ENCODE measurements at regions not wholly inside any gene's neighbourhood (a gene's known extent, or its start where the extent isn't known, plus 50 kb on each side); places are given as distances from the start of the nearest gene placed in this dataset.
"Not testable (repeated sequence)": the region's sequence is repeated elsewhere in the genome, so short reads cannot be mapped to it uniquely, and the experiment has no call there.

GRCh38 chr1:232313876-232314275, 316.1 kb downstream of the SIPA1L2 start:
- not testable (repeated sequence) for H3K4me1 Mint-ChIP-seq; DNase-seq; H3K36me3 Mint-ChIP-seq (ENCODE audit: low read depth); H3K27me3 Mint-ChIP-seq; H3K27ac Mint-ChIP-seq; ATAC-seq; H3K4me3 Mint-ChIP-seq; H3K9me3 ChIP-seq (ENCODE audit: control insufficient read depth, low read length, poor library complexity, severe bottlenecking)

- no peak for DNase-seq
- no peaks in the 10 kb centered on the region for H3K4me1 Mint-ChIP-seq
Measured at GRCh38 chr1:232310541-232310940, 319.4 kb downstream of the SIPA1L2 start.

GRCh38 chr1:232308616-232309015, 321.3 kb downstream of the SIPA1L2 start:
- H3K27ac Mint-ChIP-seq, result no peak overlapping the region
- no peaks in the 10 kb centered on the region for H3K9me3 ChIP-seq (ENCODE audit: control insufficient read depth, low read length, poor library complexity, severe bottlenecking)
- H3K4me1 Mint-ChIP-seq, result no peaks in the 10 kb centered on the region
- H3K4me3 Mint-ChIP-seq, result no peak overlapping the region
- H3K27me3 Mint-ChIP-seq, result peaks cover 11% of the 10 kb centered on the region
- DNase-seq (no peak), ATAC-seq (no peak)
- H3K36me3 Mint-ChIP-seq (ENCODE audit: low read depth), result no peaks in the 10 kb centered on the region

More at GRCh38 chr1:232310541-232310940, 319.4 kb downstream of the SIPA1L2 start:
- H3K9me3 ChIP-seq (ENCODE audit: control insufficient read depth, low read length, poor library complexity, severe bottlenecking), result no peaks in the 10 kb centered on the region
- H3K27me3 Mint-ChIP-seq, result peaks cover 6% of the 10 kb centered on the region
- ATAC-seq, result no peak
- H3K36me3 Mint-ChIP-seq (ENCODE audit: low read depth), result no peaks in the 10 kb centered on the region
- H3K27ac Mint-ChIP-seq, result no peak overlapping the region
- H3K4me3 Mint-ChIP-seq, result no peak overlapping the region

- H3K36me3 Mint-ChIP-seq (ENCODE audit: low read depth), result no peaks in the 10 kb centered on the region
- no peaks in the 10 kb centered on the region for H3K4me1 Mint-ChIP-seq
- ATAC-seq (no peak), DNase-seq (no peak)
- no peaks in the 10 kb centered on the region for H3K9me3 ChIP-seq (ENCODE audit: control insufficient read depth, low read length, poor library complexity, severe bottlenecking)
- H3K27ac Mint-ChIP-seq, result no peak overlapping the region
- peaks cover 13% of the 10 kb centered on the region for H3K27me3 Mint-ChIP-seq
- no peak overlapping the region for H3K4me3 Mint-ChIP-seq
Measured at GRCh38 chr1:232307296-232308017, 322.5 kb downstream of the SIPA1L2 start.

- DNase-seq, result no peak
- no peak for ATAC-seq
- Mint-ChIP-seq H3K27me3 (peaks cover 18% of the 10 kb centered on the region), H3K27ac (no peak overlapping the region), H3K4me3 (no peak overlapping the region), H3K36me3 (ENCODE audit: low read depth) (no peaks in the 10 kb centered on the region), H3K4me1 (no peaks in the 10 kb centered on the region)
- H3K9me3 ChIP-seq (ENCODE audit: control insufficient read depth, low read length, poor library complexity, severe bottlenecking), result no peaks in the 10 kb centered on the region
Measured at GRCh38 chr1:232306269-232306961, 323.5 kb downstream of the SIPA1L2 start.

GRCh38 chr1:232305050-232305449, 324.9 kb downstream of the SIPA1L2 start:
- ATAC-seq (no peak), DNase-seq (no peak)
- no peaks in the 10 kb centered on the region for H3K4me1 Mint-ChIP-seq
- no peaks in the 10 kb centered on the region for H3K9me3 ChIP-seq (ENCODE audit: control insufficient read depth, low read length, poor library complexity, severe bottlenecking)
- H3K27ac Mint-ChIP-seq, result no peak overlapping the region
- no peak overlapping the region for H3K4me3 Mint-ChIP-seq
- H3K36me3 Mint-ChIP-seq (ENCODE audit: low read depth), result no peaks in the 10 kb centered on the region
- peaks cover 18% of the 10 kb centered on the region for H3K27me3 Mint-ChIP-seq

- Mint-ChIP-seq H3K36me3 (ENCODE audit: low read depth) (no peaks in the 10 kb centered on the region), H3K27ac (no peak overlapping the region), H3K27me3 (peaks cover 24% of the 10 kb centered on the region), H3K4me3 (no peak overlapping the region), H3K4me1 (no peaks in the 10 kb centered on the region)
- ATAC-seq (no peak), DNase-seq (no peak)
- no peaks in the 10 kb centered on the region for H3K9me3 ChIP-seq (ENCODE audit: control insufficient read depth, low read length, poor library complexity, severe bottlenecking)
Measured at GRCh38 chr1:232303222-232303620, 326.7 kb downstream of the SIPA1L2 start.

GRCh38 chr1:232302376-232303221, 327.3 kb downstream of the SIPA1L2 start:
- DNase-seq (no peak), ATAC-seq (no peak)
- Mint-ChIP-seq H3K27me3 (peaks cover 24% of the 10 kb centered on the region), H3K36me3 (ENCODE audit: low read depth) (no peaks in the 10 kb centered on the region), H3K4me1 (no peaks in the 10 kb centered on the region), H3K27ac (no peak overlapping the region), H3K4me3 (no peak overlapping the region)
- no peaks in the 10 kb centered on the region for H3K9me3 ChIP-seq (ENCODE audit: control insufficient read depth, low read length, poor library complexity, severe bottlenecking)

- Mint-ChIP-seq H3K4me3 (no peak overlapping the region), H3K27me3 (peaks cover 29% of the 10 kb centered on the region), H3K4me1 (no peaks in the 10 kb centered on the region), H3K36me3 (ENCODE audit: low read depth) (no peaks in the 10 kb centered on the region), H3K27ac (no peak overlapping the region)
- no peak for DNase-seq
- no peak for ATAC-seq
- H3K9me3 ChIP-seq (ENCODE audit: control insufficient read depth, low read length, poor library complexity, severe bottlenecking), result no peaks in the 10 kb centered on the region
Measured at GRCh38 chr1:232301246-232301645, 328.7 kb downstream of the SIPA1L2 start.

GRCh38 chr1:232300466-232300865, 329.5 kb downstream of the SIPA1L2 start:
- Mint-ChIP-seq H3K27me3 (peaks cover 35% of the 10 kb centered on the region), H3K27ac (no peak overlapping the region), H3K4me1 (no peaks in the 10 kb centered on the region), H3K4me3 (no peak overlapping the region), H3K36me3 (ENCODE audit: low read depth) (no peaks in the 10 kb centered on the region)
- no peak for DNase-seq
- H3K9me3 ChIP-seq (ENCODE audit: control insufficient read depth, low read length, poor library complexity, severe bottlenecking), result no peaks in the 10 kb centered on the region
- ATAC-seq, result no peak

- no peak for DNase-seq
- no peak overlapping the region for H3K4me3 Mint-ChIP-seq
- H3K27ac Mint-ChIP-seq, result no peak overlapping the region
- no peak for ATAC-seq
- H3K4me1 Mint-ChIP-seq, result no peaks in the 10 kb centered on the region
- H3K36me3 Mint-ChIP-seq (ENCODE audit: low read depth), result no peaks in the 10 kb centered on the region
- H3K27me3 Mint-ChIP-seq, result peaks cover 22% of the 10 kb centered on the region
- H3K9me3 ChIP-seq (ENCODE audit: control insufficient read depth, low read length, poor library complexity, severe bottlenecking), result no peaks in the 10 kb centered on the region
Measured at GRCh38 chr1:232296461-232296860, 333.5 kb downstream of the SIPA1L2 start.

GRCh38 chr1:232293361-232293760, 336.6 kb downstream of the SIPA1L2 start:
- Mint-ChIP-seq H3K27me3 (peaks cover 11% of the 10 kb centered on the region), H3K4me1 (no peaks in the 10 kb centered on the region), H3K36me3 (ENCODE audit: low read depth) (no peaks in the 10 kb centered on the region), H3K4me3 (no peak overlapping the region), H3K27ac (no peak overlapping the region)
- DNase-seq (no peak), ATAC-seq (no peak)
- H3K9me3 ChIP-seq (ENCODE audit: control insufficient read depth, low read length, poor library complexity, severe bottlenecking), result no peaks in the 10 kb centered on the region

- Mint-ChIP-seq H3K27ac (no peak overlapping the region), H3K27me3 (peaks cover 12% of the 10 kb centered on the region), H3K4me1 (no peaks in the 10 kb centered on the region), H3K36me3 (ENCODE audit: low read depth) (no peaks in the 10 kb centered on the region), H3K4me3 (no peak overlapping the region)
- H3K9me3 ChIP-seq (ENCODE audit: control insufficient read depth, low read length, poor library complexity, severe bottlenecking), result no peaks in the 10 kb centered on the region
- DNase-seq (no peak), ATAC-seq (no peak)
Measured at GRCh38 chr1:232292818-232293217, 337.1 kb downstream of the SIPA1L2 start.

All from T-helper 17 cell (primary cell).